ENCODE measurements at regions not wholly inside any gene's neighbourhood (a gene's known extent, or its start where the extent isn't known, plus 50 kb on each side); places are given as distances from the start of the nearest gene placed in this dataset.
A peak's percentile ranks its signal among the peaks of the same experiment; 100 is the strongest.
"Not testable (repeated sequence)": the region's sequence is repeated elsewhere in the genome, so short reads cannot be mapped to it uniquely, and the experiment has no call there.

DNA sequence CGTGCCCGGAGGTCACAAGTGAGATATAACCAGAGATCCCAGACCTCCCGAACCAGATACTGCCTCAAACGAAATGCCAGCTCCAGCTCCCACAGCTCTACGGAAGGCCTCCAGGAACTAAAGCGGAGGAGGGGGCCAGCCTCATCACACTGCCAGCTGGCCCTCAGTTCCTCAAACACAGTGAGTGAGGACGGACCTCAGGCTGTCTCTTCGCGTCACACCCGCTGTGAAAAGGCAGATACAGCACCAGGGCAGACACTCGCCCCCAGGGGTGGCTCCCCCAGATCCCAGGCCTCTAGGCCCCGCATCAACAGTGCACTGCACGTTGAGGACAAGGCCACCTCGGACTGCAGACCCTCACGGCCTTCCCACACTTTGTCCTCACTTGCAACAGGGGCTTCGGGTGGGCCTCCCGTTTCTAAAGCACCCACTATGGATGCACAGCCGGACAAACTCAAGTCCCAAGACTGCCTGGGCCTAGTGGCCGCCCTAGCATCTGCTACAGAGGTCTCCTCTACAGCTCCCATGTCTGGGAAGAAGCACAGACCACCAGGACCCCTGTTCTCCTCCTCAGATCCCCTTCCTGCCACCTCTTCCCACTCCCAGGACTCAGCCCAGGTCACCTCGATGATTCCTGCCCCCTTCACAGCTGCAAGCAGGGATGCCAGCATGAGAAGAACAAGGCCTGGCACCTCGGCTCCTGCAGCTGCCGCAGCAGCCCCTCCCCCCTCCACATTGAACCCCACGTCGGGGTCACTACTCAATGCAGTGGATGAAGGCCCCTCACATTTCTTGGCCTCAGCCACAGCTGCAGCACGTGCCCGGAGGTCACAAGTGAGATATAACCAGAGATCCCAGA, 149.3 kb upstream of the C1QTNF3 start:
- DNase-seq = peak; percentile 67
- intact Hi-C loops (cut with DNase I); ATAC-seq; H3K4me3 ChIP-seq; H3K4me1 ChIP-seq; H3K9me3 ChIP-seq; H3K27ac ChIP-seq; H3K27me3 ChIP-seq (ENCODE audit: low read depth): not testable (repeated sequence)
- H3K36me3 ChIP-seq = peaks cover 17% of the 10 kb centered on the region

DNA sequence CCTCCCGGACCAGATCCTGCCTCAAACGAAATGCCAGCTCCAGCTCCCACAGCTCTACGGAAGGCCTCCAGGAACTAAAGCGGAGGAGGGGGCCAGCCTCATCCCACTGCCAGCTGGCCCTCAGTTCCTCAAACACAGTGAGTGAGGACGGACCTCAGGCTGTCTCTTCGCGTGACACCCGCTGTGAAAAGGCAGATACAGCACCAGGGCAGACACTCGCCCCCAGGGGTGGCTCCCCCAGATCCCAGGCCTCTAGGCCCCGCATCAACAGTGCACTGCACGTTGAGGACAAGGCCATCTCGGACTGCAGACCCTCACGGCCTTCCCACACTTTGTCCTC, 149.9 kb upstream of the C1QTNF3 start:
- H3K36me3 ChIP-seq = peaks cover 17% of the 10 kb centered on the region
- DNase-seq = peak; percentile 56

DNA sequence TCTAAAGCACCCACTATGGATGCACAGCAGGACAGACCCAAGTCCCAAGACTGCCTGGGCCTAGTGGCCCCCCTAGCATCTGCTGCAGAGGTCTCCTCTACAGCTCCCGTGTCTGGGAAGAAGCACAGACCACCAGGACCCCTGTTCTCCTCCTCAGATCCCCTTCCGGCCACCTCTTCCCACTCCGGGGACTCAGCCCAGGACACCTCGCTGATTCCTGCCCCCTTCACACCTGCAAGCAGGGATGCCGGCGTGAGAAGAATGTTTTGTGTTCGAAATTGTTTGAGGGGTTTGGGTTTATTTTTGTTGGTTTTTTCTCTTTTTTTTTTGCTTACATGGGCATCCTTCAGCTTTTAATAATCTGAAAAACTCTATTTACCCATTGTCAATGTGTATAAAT, 150.3 kb upstream of the C1QTNF3 start:
- H3K27ac ChIP-seq; ATAC-seq; H3K4me3 ChIP-seq; H3K27me3 ChIP-seq (ENCODE audit: low read depth); H3K9me3 ChIP-seq; H3K4me1 ChIP-seq; intact Hi-C loops (cut with DNase I): not testable (repeated sequence)
- peak; percentile 48 for DNase-seq
- peaks cover 17% of the 10 kb centered on the region for H3K36me3 ChIP-seq

More for the DNA sequence above, 149.9 kb upstream of the C1QTNF3 start:
- H3K4me3 ChIP-seq; ATAC-seq; H3K9me3 ChIP-seq; H3K27ac ChIP-seq; intact Hi-C loops (cut with DNase I); H3K4me1 ChIP-seq; H3K27me3 ChIP-seq (ENCODE audit: low read depth): not testable (repeated sequence)

DNA sequence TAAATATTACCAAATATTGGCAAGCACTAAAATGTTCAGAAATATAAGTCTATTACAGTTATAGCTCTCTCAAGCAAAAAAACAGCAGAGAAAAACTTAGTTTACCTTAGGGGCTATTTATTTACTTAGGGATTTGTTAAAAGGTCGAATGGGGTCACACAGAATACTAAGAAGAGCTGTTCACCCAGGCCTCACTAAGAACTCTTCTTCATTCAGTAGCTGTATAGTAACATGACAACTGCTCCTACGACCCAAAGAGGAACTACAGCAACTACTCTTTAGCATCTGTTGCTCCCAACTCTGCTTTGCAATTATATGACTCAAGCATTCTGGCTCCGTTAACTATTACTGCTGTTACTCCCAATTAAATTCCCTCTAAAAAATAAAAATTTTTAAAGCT, 150.8 kb upstream of the C1QTNF3 start:
- intact Hi-C loops (cut with DNase I) = not testable (repeated sequence)

DNA sequence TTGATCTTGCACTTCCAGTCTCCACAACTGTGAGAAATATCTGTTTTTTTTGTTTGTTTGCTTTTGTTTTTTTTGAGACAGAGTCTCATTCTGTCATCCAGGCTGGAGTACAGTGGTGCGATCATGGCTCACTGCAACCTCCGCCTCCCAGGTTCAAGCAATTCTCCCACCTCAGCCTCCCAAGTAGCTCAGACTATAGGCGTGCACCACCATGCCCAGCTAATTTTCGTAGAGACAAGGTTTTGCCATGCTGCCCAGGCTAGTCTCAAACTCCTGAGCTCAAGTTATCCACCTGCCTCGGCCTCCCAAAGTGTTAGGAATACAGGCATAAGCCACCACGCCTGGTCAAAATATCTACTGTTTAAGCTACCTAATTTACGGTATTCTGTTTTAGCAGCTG, 153.1 kb upstream of the C1QTNF3 start:
- H3K4me1 ChIP-seq; H3K27me3 ChIP-seq (ENCODE audit: low read depth); intact Hi-C loops (cut with DNase I); DNase-seq; H3K4me3 ChIP-seq; ATAC-seq; H3K27ac ChIP-seq; H3K9me3 ChIP-seq: not testable (repeated sequence)
- H3K36me3 ChIP-seq = peaks cover 10% of the 10 kb centered on the region

More for the DNA sequence above, 150.8 kb upstream of the C1QTNF3 start:
- not testable (repeated sequence) for DNase-seq; H3K4me1 ChIP-seq; H3K27me3 ChIP-seq (ENCODE audit: low read depth); H3K27ac ChIP-seq; H3K9me3 ChIP-seq; H3K4me3 ChIP-seq; ATAC-seq
- H3K36me3 ChIP-seq = peaks cover 17% of the 10 kb centered on the region

DNA sequence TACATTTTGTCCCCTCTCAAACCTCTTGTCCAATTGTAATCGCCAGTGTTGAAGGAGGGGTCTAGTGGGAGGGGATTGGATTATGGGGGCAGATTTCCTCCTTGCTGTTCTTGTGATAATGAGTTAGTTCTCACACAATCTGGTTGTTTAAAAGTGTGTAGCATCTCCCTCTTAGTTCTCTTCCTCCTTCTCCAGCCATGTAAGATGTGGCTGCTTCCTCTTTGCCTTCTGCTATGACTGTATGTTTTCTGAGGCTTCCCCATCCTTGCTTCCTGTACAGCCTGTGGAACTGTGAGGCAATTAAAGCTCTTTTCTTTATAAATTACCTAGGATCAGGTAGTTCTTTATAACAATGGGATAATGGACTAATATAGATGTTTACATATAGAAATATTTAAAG, 162.3 kb upstream of the C1QTNF3 start:
- H3K27me3 ChIP-seq (ENCODE audit: low read depth); H3K27ac ChIP-seq; ATAC-seq; H3K36me3 ChIP-seq; H3K4me3 ChIP-seq; H3K4me1 ChIP-seq; H3K9me3 ChIP-seq; intact Hi-C loops (cut with DNase I); DNase-seq: not testable (repeated sequence)

DNA sequence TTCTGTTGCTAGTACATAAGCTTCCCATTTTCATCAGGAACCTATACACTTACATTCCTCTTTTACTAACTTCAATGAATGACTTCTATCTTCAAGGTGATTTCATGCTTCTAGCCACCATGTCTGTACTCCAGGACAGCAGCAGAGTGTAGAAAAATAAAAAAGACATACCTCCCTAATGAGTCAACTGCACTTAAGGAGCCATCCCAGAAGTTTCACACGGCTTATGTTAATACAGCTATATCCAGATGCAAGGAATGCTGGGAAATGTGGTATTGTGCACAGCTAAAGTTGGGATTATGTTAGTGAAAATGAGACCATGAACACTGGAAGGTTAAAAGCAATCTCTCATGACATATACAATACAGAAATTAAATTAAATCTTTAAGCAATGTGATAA, 174.4 kb upstream of the C1QTNF3 start:
- ATAC-seq; H3K27ac ChIP-seq; H3K4me1 ChIP-seq; H3K27me3 ChIP-seq (ENCODE audit: low read depth); H3K9me3 ChIP-seq; H3K4me3 ChIP-seq; intact Hi-C loops (cut with DNase I); DNase-seq: not testable (repeated sequence)
- peaks cover 10% of the 10 kb centered on the region for H3K36me3 ChIP-seq

DNA sequence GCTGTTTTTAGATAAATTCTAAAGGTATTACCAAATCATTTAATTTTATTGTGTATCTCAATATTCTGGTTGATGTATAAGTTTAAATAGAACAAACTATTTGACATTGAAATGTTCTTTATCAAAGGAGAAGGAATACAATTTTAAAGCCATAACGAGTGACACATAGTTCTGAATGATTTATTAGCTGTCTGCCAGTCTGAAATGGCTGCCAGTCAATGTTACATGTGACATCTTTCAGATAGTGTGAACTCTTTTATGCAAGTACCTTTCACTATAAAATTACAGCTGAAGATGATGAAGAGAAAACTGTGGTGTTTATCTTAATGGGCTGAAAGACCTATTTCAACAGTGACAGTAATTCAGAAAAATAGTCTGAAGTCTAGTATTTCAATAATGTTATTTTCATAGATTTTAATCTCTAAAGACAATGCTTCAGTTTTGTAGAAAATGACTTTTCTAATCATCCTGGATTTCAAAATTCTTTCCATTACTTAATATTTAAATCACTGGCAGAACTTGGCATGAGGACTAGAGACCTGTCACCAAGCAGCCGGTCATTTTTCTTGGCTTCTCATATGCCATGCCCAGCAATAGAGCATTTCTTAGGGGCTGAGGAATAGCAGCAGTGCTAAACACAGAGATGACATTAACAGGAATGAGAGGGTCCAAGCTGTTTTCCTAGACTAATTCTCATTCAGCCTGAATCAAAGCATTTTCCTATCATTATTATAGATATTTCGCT, 178.5 kb upstream of the C1QTNF3 start:
- H3K4me3 ChIP-seq; H3K27me3 ChIP-seq (ENCODE audit: low read depth); H3K9me3 ChIP-seq; H3K27ac ChIP-seq; H3K4me1 ChIP-seq; DNase-seq; ATAC-seq; intact Hi-C loops (cut with DNase I); H3K36me3 ChIP-seq: not testable (repeated sequence)

DNA sequence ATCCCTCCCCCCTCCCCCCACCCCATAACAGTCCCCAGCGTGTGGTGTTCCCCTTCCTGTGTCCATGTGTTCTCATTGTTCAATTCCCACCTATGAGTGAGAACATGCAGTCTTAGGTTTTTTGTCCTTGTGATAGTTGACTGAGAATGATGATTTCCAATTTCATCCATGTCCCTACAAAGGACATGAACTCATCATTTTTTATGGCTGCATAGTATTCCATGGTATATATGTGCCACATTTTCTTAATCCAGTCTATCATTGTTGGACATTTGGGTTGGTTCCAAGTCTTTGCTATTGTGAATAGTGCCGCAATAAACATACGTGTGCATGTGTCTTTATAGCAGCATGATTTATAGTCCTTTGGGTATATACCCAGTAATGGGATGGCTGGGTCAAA, 180.1 kb upstream of the C1QTNF3 start:
- ATAC-seq; H3K9me3 ChIP-seq; intact Hi-C loops (cut with DNase I); H3K27ac ChIP-seq; H3K36me3 ChIP-seq; H3K4me1 ChIP-seq; H3K4me3 ChIP-seq; H3K27me3 ChIP-seq (ENCODE audit: low read depth); DNase-seq: not testable (repeated sequence)

DNA sequence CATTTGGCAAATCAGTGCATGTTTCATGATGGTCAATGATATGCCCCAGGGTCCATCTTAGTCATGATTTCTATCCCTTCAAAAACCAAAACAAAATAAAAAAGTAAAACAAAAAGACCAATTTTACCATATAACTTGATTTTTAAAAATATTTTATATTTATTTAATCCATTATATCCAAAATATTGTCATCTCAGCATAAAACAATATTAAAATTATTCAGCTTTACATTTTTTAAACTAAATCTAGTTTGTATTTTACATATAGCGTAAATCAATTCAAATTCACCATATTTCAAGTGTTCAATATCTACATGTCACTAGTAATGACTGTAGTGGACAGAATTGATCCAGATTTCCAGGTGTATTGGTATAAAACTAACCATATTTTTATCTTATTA, 187.4 kb upstream of the C1QTNF3 start:
- H3K27me3 ChIP-seq (ENCODE audit: low read depth); H3K4me1 ChIP-seq; H3K36me3 ChIP-seq; DNase-seq; intact Hi-C loops (cut with DNase I); H3K9me3 ChIP-seq; ATAC-seq; H3K4me3 ChIP-seq; H3K27ac ChIP-seq: not testable (repeated sequence)

DNA sequence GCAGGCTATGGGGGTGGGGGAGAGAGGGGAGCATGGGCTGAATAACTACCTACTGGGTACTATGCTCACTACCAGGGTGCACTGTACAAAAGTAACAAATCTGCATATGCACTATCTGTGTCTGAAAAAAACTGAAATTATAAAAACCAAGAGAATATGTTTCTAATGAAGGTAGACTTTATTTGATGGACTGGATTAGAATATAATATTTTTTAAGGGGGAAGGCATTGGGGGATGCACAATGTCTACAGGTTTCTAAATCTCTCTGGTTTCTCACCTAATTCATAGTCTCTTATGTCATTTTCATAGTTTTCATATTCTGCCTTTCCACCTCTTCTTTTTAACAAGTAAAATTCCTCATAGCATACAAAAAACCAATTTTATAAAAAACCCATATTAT, 200.8 kb upstream of the C1QTNF3 start:
- H3K36me3 ChIP-seq; intact Hi-C loops (cut with DNase I); ATAC-seq; DNase-seq; H3K27me3 ChIP-seq (ENCODE audit: low read depth); H3K4me1 ChIP-seq; H3K9me3 ChIP-seq: not testable (repeated sequence)
- peak overlapping the region; percentile 53 for H3K4me3 ChIP-seq
- H3K27ac ChIP-seq = peak overlapping the region; percentile 84

DNA sequence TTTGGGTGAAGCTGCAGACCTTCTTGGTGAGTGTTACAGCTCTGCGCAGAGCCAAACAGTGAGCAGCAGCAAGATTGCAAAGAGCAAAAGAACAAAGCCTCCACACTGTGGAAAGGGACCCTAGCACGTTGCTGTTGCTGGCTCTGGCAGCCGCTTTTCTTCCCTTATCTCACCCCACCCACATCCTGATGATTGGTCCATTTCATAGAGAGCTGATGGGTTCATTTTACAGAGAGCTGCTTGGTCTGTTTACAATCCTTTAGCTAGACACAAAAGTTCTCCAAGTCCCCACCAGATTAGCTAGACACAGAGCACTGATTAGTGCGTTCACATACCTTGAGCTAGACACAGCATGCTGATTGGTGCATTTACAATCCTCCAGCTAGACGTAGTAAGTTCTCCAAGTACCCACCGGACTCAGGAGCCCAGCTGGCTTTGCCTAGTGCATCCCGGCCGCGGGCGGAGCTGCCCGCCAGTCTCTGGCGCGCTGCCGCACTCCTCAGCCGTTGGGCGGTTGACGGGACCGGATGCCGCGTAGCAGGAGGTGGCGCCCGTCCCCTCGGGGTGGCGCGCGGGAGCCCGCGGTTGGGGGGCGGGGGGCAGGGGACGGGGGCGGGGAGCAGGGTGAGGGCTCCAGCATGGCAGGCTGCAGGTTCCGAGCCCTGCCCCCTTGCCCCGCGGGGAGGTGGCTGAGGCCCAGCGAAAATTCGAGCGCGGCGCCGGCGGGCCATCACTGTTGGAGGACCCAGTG, 201.4 kb upstream of the C1QTNF3 start:
- H3K4me1 ChIP-seq; intact Hi-C loops (cut with DNase I); H3K27me3 ChIP-seq (ENCODE audit: low read depth); H3K9me3 ChIP-seq; H3K36me3 ChIP-seq: not testable (repeated sequence)
- Histone ChIP-seq H3K27ac (peak overlapping the region; percentile 84), H3K4me3 (peak overlapping the region; percentile 53)
- ATAC-seq = peak; percentile 90 to 92
- peak; percentile 82 for DNase-seq

DNA sequence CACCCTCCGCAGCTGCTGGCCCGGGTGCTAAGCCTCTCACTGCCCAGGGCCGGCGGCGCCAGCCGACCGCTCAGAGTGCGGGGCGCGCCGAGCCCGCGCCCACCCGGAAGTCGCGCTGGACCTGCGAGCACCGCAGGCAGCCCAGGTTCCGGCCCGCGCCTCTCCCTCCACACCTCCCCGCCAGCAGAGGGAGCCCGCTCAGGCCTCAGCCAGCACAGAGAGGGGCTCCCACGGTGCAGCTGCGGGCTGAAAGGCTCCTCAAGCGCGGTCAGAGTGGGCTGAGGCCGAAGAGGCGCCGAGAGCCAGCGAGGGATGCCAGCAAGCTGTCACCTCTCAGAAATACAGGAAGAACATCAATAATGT, 202.0 kb upstream of the C1QTNF3 start:
- ATAC-seq = peak; percentile 92 to 98
- intact Hi-C loops (cut with DNase I); H3K4me1 ChIP-seq; H3K9me3 ChIP-seq; DNase-seq; H3K27me3 ChIP-seq (ENCODE audit: low read depth); H3K36me3 ChIP-seq: not testable (repeated sequence)
- peak overlapping the region; percentile 84 for H3K27ac ChIP-seq
- H3K4me3 ChIP-seq = peak overlapping the region; percentile 53
